HCT116 (cell line): ENCODE measurements at regions not wholly inside any gene's neighbourhood (a gene's known extent, or its start where the extent isn't known, plus 50 kb on each side); places are given as distances from the start of the nearest gene placed in this dataset.
A peak's percentile ranks its signal among the peaks of the same experiment; 100 is the strongest.

Source experiments
- ATAC-seq: fragments of 200-7000 bp; cut with Tn5 transposase; 2 replicates; pipeline ENCODE4 v1.9.1; 2020; ENCODE audit warnings: mild to moderate bottlenecking, moderate library complexity
- BruUV-seq: library from RNA; stranded (reverse); fragments of 400-500 nt; replicated peaks from 2 replicates; lab custom pipeline; 2021; lab: Mats Ljungman, UMichigan
- CTCF ChIA-PET: fragments of 300-600 bp; sonication (Branson Sonifier 250); formaldehyde crosslinking; loops from one replicate; lab custom pipeline; 2021; ENCODE audit warnings: antibody characterized with exemption; lab: Charles Lee
- POLR2A ChIA-PET: fragments of 300-600, 350-600 bp; sonication (Branson Sonifier 250); formaldehyde crosslinking; loops from one replicate; lab custom pipeline; 2021; ENCODE audit warnings: antibody characterized with exemption; lab: Charles Lee
- RAD21 ChIA-PET, 2 experiments: fragments of 300-600 bp; sonication (Branson Sonifier 250); formaldehyde crosslinking; loops; one replicate each; lab custom pipeline; 2023; ENCODE audit warnings: low total read pairs in 2 of 2; ENCODE audit not compliant: uncharacterized antibody in 2 of 2, unreplicated experiment in 2 of 2, low non-redundant PET in 1 of 2; lab: Charles Lee
- DNase-seq: peaks from one replicate; pipeline ENCODE4 v3.0.0-alpha.2; 2010; ENCODE audit warnings: low read depth, low spot score
- H2AFZ ChIP-seq: fragments of 200-600 bp; shearing (Covaris generic), sonication (generic); 2 replicates; pipeline ENCODE4 v1.6.1; 2017; ENCODE audit warnings: low read depth, mixed run types, mixed read lengths, antibody characterized with exemption, low read length; ENCODE audit not compliant: poor library complexity, severe bottlenecking
- H3K27ac ChIP-seq: 2 replicates; pipeline ENCODE4 v1.5.1; 2012; ENCODE audit warnings: low read depth, low read length
- H3K27me3 ChIP-seq: fragments of 200-600 bp; sonication (generic); 2 replicates; pipeline ENCODE4 v1.6.1; 2016; ENCODE audit warnings: mixed run types, low read length, mixed read lengths; ENCODE audit not compliant: insufficient read depth
- H3K36me3 ChIP-seq, 2 experiments: fragments of 200-500 bp in 1 of 2; fragments of 200-600 bp in 1 of 2; sonication (Bioruptor generic) in 1 of 2; sonication (generic) in 1 of 2; 2 replicates each; pipeline versions ENCODE4 v1.5.1 to v1.6.1; 2014 to 2016; ENCODE audit warnings: low read length in 2 of 2, inconsistent platforms in 1 of 2, mixed read lengths in 1 of 2, mixed run types in 1 of 2; ENCODE audit not compliant: insufficient read depth in 2 of 2, control insufficient read depth in 1 of 2
- H3K4me1 ChIP-seq, 2 experiments: fragments of 200-600 bp in 1 of 2; sonication (generic) in 1 of 2; 2 replicates each; pipeline versions ENCODE4 v1.5.1 to v1.6.1; 2012 to 2017; ENCODE audit warnings: low read length in 2 of 2, inconsistent platforms in 1 of 2, mild to moderate bottlenecking in 1 of 2, mixed read lengths in 1 of 2, mixed run types in 1 of 2, moderate library complexity in 1 of 2; ENCODE audit not compliant: insufficient read depth in 2 of 2, control insufficient read depth in 1 of 2
- H3K4me2 ChIP-seq: fragments of 200-600 bp; sonication (generic); 2 replicates; pipeline ENCODE4 v1.6.1; 2017; ENCODE audit warnings: mixed run types, low read length, mixed read lengths
- H3K4me3 ChIP-seq, 2 experiments: fragments of 200-600 bp in 1 of 2; sonication (generic) in 1 of 2; replicated peaks in 1 of 2; 2 replicates each; pipeline ENCODE4 v1.5.1; 2011 to 2016; ENCODE audit warnings: low read length in 2 of 2, control low read depth in 1 of 2, low read depth in 1 of 2, mild to moderate bottlenecking in 1 of 2, mixed read lengths in 1 of 2, mixed run types in 1 of 2
- H3K79me2 ChIP-seq: fragments of 200-600 bp; sonication (generic); 2 replicates; pipeline ENCODE4 v1.6.1; 2017; ENCODE audit warnings: mild to moderate bottlenecking, mixed run types, low read length, moderate library complexity, mixed read lengths; ENCODE audit not compliant: insufficient read depth
- H3K9ac ChIP-seq: fragments of 200-600 bp; sonication (generic); 2 replicates; pipeline ENCODE4 v1.6.1; 2016; ENCODE audit warnings: low read length, mixed read lengths
- H3K9me2 ChIP-seq: fragments of 200-600 bp; sonication (generic), shearing (Covaris generic); 2 replicates; pipeline ENCODE4 v1.6.1; 2017; ENCODE audit warnings: mixed run types, mild to moderate bottlenecking, moderate library complexity; ENCODE audit not compliant: insufficient read depth
- H3K9me3 ChIP-seq, 2 experiments: fragments of 200-500 bp in 1 of 2; fragments of 200-600 bp in 1 of 2; sonication (Bioruptor generic) in 1 of 2; sonication (generic) in 1 of 2; 2 replicates each; pipeline ENCODE4 v1.6.1; 2014 to 2017; ENCODE audit warnings: low read length in 2 of 2, mixed read lengths in 2 of 2, inconsistent platforms in 1 of 2, low read depth in 1 of 2, mild to moderate bottlenecking in 1 of 2, mixed run types in 1 of 2, moderate library complexity in 1 of 2; ENCODE audit not compliant: control insufficient read depth in 1 of 2, insufficient read depth in 1 of 2
- H4K20me1 ChIP-seq: fragments of 200-600 bp; sonication (generic), shearing (Covaris generic); 2 replicates; pipeline ENCODE4 v1.6.1; 2017; ENCODE audit warnings: mixed run types, mild to moderate bottlenecking, moderate library complexity; ENCODE audit not compliant: insufficient read depth
- EZH2phosphoT487 ChIP-seq: fragments of 200-600 bp; IDR thresholded peaks from 2 replicates; pipeline ENCODE4 v1.6.1; 2018; ENCODE audit warnings: antibody characterized with exemption, borderline replicate concordance
- REST ChIP-seq: IDR thresholded peaks from 2 replicates; pipeline ENCODE4 v1.6.1; 2012; ENCODE audit warnings: low read depth
- TCF7L2 ChIP-seq: IDR thresholded peaks from 2 replicates; pipeline ENCODE4 v1.7.0; 2011; ENCODE audit warnings: borderline replicate concordance, inconsistent platforms; ENCODE audit not compliant: insufficient read depth, insufficient read length; ENCODE audit errors: extremely low read depth
- ZBTB33 ChIP-seq: IDR thresholded peaks from 2 replicates; pipeline ENCODE4 v1.6.1; 2011; ENCODE audit warnings: mild to moderate bottlenecking, low read length, moderate library complexity; ENCODE audit not compliant: insufficient replicate concordance; ENCODE audit errors: extremely low read depth
- intact Hi-C: fragments of 100-400 bp; cut with micrococcal nuclease; formaldehyde crosslinking; loops from 2 replicates; pipeline ENCODE4 v1.10.0; 2022

GRCh38 chr12:124696693-124697476 is 129.5 kb upstream of the NCOR2 start:
- no TSS peak for BruUV-seq
- ATAC-seq (peak; percentile 26; the same call in 1 of the 2 replicates), DNase-seq (no peak)
- CTCF ChIA-PET, result no interaction called here
- no peaks in the 10 kb centered on the region for H3K9me3 ChIP-seq
- no peak overlapping the region for H3K27ac ChIP-seq
- no peak overlapping the region for H3K4me2 ChIP-seq
- TF ChIP-seq EZH2phosphoT487, result no peak
- TF ChIP-seq TCF7L2, result peak; percentile 20
- POLR2A ChIA-PET, result no interaction called here
- H4K20me1 ChIP-seq, result no peaks in the 10 kb centered on the region
- no peaks in the 10 kb centered on the region for H3K36me3 ChIP-seq
- no peak overlapping the region for H3K4me3 ChIP-seq
- peaks cover 0 to 6% of the 10 kb centered on the region in 2 experiments; a peak in 1 of 4 replicates for H3K4me1 ChIP-seq
- intact Hi-C loops, result no loop called here
- no peak overlapping the region for H2AFZ ChIP-seq
- H3K79me2 ChIP-seq, result no peaks in the 10 kb centered on the region
- no peaks in the 10 kb centered on the region for H3K9me2 ChIP-seq
- H3K27me3 ChIP-seq, result no peaks in the 10 kb centered on the region; the same call in 1 of the 2 replicates
- H3K9ac ChIP-seq, result no peak overlapping the region
- RAD21 ChIA-PET, result interaction anchor here in 1 of 2 experiments (1.0 kb wide), 1 partner anchor 178 kb away, joined by 7 read pairs; no protein-coding TSS in a partner anchor

GRCh38 chr12:124695861-124696260 is 128.4 kb upstream of the NCOR2 start:
- no peak overlapping the region for H2AFZ ChIP-seq
- ChIA-PET POLR2A (no interaction called here), CTCF (no interaction called here), RAD21 (no interaction called here)
- no peak overlapping the region for H3K27ac ChIP-seq
- H3K27me3 ChIP-seq, result no peaks in the 10 kb centered on the region; the same call in 1 of the 2 replicates
- no peaks in the 10 kb centered on the region for H3K4me1 ChIP-seq
- H3K4me3 ChIP-seq, result no peak overlapping the region
- no peaks in the 10 kb centered on the region for H4K20me1 ChIP-seq
- intact Hi-C loops, result no loop called here
- no peak for DNase-seq
- no peak for TF ChIP-seq ZBTB33
- peak; percentile 62 for TF ChIP-seq REST
- ATAC-seq, result no peak
- H3K36me3 ChIP-seq, result no peaks in the 10 kb centered on the region
- no peak overlapping the region for H3K9ac ChIP-seq
- H3K9me3 ChIP-seq, result no peaks in the 10 kb centered on the region
- no TSS peak for BruUV-seq
- no peaks in the 10 kb centered on the region for H3K79me2 ChIP-seq
- H3K4me2 ChIP-seq, result no peak overlapping the region
- no peaks in the 10 kb centered on the region for H3K9me2 ChIP-seq
